ENCODE measurements at regions not wholly inside any gene's neighbourhood (a gene's known extent, or its start where the extent isn't known, plus 50 kb on each side); places are given as distances from the start of the nearest gene placed in this dataset.

DNA sequence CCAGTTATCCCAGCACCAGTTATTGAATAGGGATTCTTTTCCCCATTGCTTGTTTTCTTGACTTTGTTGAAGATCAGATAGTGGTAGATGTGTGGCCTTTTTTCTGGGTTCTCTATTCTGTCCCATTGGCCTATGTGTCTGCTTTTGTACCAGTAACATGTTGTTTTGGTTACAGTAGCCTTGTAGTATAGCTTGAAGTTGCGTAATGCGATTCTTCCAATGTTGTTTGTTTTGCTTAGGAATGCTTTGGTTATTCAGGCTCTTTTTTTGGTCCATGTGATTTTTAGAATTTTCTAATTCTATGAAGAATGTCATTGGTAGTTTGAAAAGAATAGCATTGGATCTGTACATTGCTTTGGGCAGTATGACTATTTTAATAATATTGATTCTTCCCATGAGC lies 94.3 kb upstream of the CHMP2B start:
- Histone ChIP-seq H3K27me3 (no peaks in the 10 kb centered on the region), H3K9me3 (no peaks in the 10 kb centered on the region), H3K36me3 (no peaks in the 10 kb centered on the region), H3K27ac (no peak overlapping the region), H3K4me3 (no peak overlapping the region), H3K4me1 (no peaks in the 10 kb centered on the region)
- TF ChIP-seq, protein P1, sequence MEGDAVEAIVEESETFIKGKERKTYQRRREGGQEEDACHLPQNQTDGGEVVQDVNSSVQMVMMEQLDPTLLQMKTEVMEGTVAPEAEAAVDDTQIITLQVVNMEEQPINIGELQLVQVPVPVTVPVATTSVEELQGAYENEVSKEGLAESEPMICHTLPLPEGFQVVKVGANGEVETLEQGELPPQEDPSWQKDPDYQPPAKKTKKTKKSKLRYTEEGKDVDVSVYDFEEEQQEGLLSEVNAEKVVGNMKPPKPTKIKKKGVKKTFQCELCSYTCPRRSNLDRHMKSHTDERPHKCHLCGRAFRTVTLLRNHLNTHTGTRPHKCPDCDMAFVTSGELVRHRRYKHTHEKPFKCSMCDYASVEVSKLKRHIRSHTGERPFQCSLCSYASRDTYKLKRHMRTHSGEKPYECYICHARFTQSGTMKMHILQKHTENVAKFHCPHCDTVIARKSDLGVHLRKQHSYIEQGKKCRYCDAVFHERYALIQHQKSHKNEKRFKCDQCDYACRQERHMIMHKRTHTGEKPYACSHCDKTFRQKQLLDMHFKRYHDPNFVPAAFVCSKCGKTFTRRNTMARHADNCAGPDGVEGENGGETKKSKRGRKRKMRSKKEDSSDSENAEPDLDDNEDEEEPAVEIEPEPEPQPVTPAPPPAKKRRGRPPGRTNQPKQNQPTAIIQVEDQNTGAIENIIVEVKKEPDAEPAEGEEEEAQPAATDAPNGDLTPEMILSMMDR (IDR thresholded peaks at IDR 0.05 in 4 of 5, conservative IDR thresholded peaks at IDR 0.05 in 1 of 5) = no peak
- no peak for TF ChIP-seq POLR2A (IDR thresholded peaks at IDR 0.05)
- in situ Hi-C loops (cut with MboI; ENCODE audit: low sequenced_read_pairs in 4 of 4) = no loop called here
- intact Hi-C loops (cut with DNase I; ENCODE audit: low total_unique reads) = no loop called here
- ATAC-seq (no peak), DNase-seq (no peak)

DNA sequence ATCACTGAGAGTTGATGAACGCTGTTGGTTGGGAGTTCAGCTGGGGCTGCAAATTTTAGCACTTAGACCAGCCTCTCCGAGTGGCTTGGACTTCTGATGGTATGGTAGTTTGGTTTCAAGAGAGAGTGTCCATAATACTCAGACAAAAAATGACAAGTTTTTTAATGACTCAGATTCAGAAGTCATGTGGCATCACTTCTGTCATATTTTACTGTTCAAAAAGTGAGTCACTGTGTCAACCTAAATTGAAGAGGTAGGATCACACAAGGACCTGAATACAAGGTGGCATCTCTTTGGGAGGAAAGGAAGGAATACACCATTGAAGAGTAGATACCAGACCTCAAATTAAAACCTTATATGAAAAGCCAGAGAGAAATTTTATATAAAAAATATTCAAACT lies 99.1 kb upstream of the CHMP2B start:
- no peak for TF ChIP-seq POLR2A (IDR thresholded peaks at IDR 0.05)
- TF ChIP-seq, protein P1 (IDR thresholded peaks at IDR 0.05 in 4 of 5, conservative IDR thresholded peaks at IDR 0.05 in 1 of 5) = no peak
- ATAC-seq (no peak), DNase-seq (no peak)
- H3K9me3 ChIP-seq = no peaks in the 10 kb centered on the region
- no peak overlapping the region for H3K27ac ChIP-seq
- no peak overlapping the region for H3K4me3 ChIP-seq
- intact Hi-C loops (cut with DNase I; ENCODE audit: low total_unique reads) = no loop called here
- no peaks in the 10 kb centered on the region for H3K27me3 ChIP-seq
- H3K4me1 ChIP-seq = no peaks in the 10 kb centered on the region
- in situ Hi-C loops (cut with MboI; ENCODE audit: low sequenced_read_pairs in 4 of 4) = no loop called here
- H3K36me3 ChIP-seq = no peaks in the 10 kb centered on the region

DNA sequence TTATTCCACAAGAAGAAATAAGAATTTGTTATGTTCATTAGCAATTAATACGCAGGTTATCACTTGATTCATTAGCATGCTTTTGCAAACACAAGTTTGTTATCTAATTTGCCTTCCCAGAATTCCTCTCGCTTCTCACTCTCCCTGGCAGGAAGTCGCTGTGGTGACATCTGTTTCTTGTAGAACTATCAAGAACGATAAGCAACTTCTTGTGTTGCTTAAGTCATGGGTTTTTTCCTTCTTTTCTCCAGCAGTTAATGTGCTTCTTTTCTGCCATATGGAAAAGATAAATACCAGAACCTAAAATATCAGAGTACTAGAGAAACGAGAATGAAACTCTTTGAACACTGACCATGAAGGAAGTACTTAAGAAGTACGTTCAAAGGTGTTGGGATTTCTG lies 99.8 kb upstream of the CHMP2B start:
- Histone ChIP-seq H3K4me1 (no peaks in the 10 kb centered on the region), H3K4me3 (no peak overlapping the region), H3K27me3 (no peaks in the 10 kb centered on the region), H3K36me3 (no peaks in the 10 kb centered on the region), H3K27ac (no peak overlapping the region), H3K9me3 (no peaks in the 10 kb centered on the region)
- no peak for TF ChIP-seq POLR2A (IDR thresholded peaks at IDR 0.05)
- TF ChIP-seq, protein P1 (IDR thresholded peaks at IDR 0.05 in 4 of 5, conservative IDR thresholded peaks at IDR 0.05 in 1 of 5) = no peak
- ATAC-seq (no peak), DNase-seq (no peak)
- in situ Hi-C loops (cut with MboI; ENCODE audit: low sequenced_read_pairs in 4 of 4) (no loop called here), intact Hi-C loops (cut with DNase I; ENCODE audit: low total_unique reads) (no loop called here)

DNA sequence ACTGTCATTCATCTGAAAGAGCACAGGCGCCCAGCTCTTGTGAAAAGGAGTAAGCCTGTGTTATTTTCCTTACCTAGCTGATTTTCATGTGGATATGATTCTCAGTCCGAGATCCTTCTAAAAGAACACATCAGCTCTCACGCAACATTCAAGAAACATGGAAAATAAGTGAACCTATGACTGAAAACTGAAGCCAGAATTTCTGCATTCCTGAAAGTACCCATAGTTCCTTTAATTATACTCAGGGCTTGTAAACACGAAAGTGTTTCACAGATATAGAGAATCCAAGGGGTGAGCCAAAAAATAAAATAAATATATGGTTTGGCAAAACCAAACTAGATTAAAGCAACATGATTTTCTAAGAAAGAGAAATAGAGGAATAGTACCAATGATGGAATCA lies 100.8 kb upstream of the CHMP2B start:
- Histone ChIP-seq H3K9me3 (no peaks in the 10 kb centered on the region), H3K27me3 (no peaks in the 10 kb centered on the region), H3K4me3 (no peak overlapping the region), H3K27ac (no peak overlapping the region), H3K4me1 (no peaks in the 10 kb centered on the region), H3K36me3 (no peaks in the 10 kb centered on the region)
- ATAC-seq = no peak
- no peak for DNase-seq
- in situ Hi-C loops (cut with MboI; ENCODE audit: low sequenced_read_pairs in 4 of 4) = no loop called here
- intact Hi-C loops (cut with DNase I; ENCODE audit: low total_unique reads) = no loop called here
- TF ChIP-seq POLR2A (IDR thresholded peaks at IDR 0.05) = no peak
- TF ChIP-seq, protein P1 (IDR thresholded peaks at IDR 0.05 in 4 of 5, conservative IDR thresholded peaks at IDR 0.05 in 1 of 5) = no peak

DNA sequence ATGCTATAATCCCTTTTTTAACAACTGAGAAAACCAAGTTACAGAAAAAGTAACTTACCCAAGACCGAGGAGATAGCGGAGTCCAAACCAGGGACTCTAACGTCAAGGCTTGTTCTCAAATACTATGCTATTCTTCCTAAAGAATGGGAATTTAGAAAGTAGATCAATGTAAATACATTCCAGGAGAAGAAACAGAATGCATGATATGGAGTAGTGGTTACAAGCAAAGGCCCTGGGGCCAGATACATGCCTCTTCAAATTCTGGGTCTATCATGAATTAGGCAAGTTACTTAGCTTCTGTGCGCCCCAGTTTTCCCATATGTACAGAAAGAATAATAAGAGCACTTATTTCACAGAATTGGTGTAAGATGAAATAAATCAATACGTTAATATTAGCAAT lies 102.0 kb upstream of the CHMP2B start:
- in situ Hi-C loops (cut with MboI; ENCODE audit: low sequenced_read_pairs in 4 of 4) (no loop called here), intact Hi-C loops (cut with DNase I; ENCODE audit: low total_unique reads) (no loop called here)
- H3K4me1 ChIP-seq = peaks cover 3 to 7% of the 10 kb centered on the region in 2 donors
- ATAC-seq (no peak), DNase-seq (no peak)
- TF ChIP-seq, protein P1 (IDR thresholded peaks at IDR 0.05 in 4 of 5, conservative IDR thresholded peaks at IDR 0.05 in 1 of 5) = no peak
- TF ChIP-seq POLR2A (IDR thresholded peaks at IDR 0.05) = no peak
- H3K36me3 ChIP-seq = no peaks in the 10 kb centered on the region
- no peaks in the 10 kb centered on the region for H3K27me3 ChIP-seq
- no peak overlapping the region for H3K4me3 ChIP-seq
- no peaks in the 10 kb centered on the region for H3K9me3 ChIP-seq
- no peak overlapping the region for H3K27ac ChIP-seq

Data from gastrocnemius medialis (tissue), 4 donors.